ENCODE measurements at regions not wholly inside any gene's neighbourhood (a gene's known extent, or its start where the extent isn't known, plus 50 kb on each side); places are given as distances from the start of the nearest gene placed in this dataset.

- TF ChIP-seq JUN (CRISPR knock-in tag; IDR thresholded peaks at IDR 0.05) (no peak), ELF4 (CRISPR knock-in tag; IDR thresholded peaks at IDR 0.05; ENCODE audit: low read depth) (no peak), CTCF (IDR thresholded peaks at IDR 0.05) (no peak), USF2 (CRISPR knock-in tag; IDR thresholded peaks at IDR 0.05) (no peak), ATF3 (CRISPR knock-in tag; conservative IDR thresholded peaks at IDR 0.05) (no peak), FOXJ3 (CRISPR knock-in tag; IDR thresholded peaks at IDR 0.05; ENCODE audit: borderline replicate concordance) (no peak)
These were observed 71.4 kb upstream of the STARD4 start for GRCh38 chr5:111583758-111584203.
